DOHH2 (cell line): ENCODE measurements at regions not wholly inside any gene's neighbourhood (a gene's known extent, or its start where the extent isn't known, plus 50 kb on each side); places are given as distances from the start of the nearest gene placed in this dataset.
A peak's percentile ranks its signal among the peaks of the same experiment; 100 is the strongest.

Experiments used
- H3F3A ChIP-seq: fragments of 200-600 bp; sonication (generic), shearing (Covaris generic); 2 replicates; pipeline ENCODE4 v1.6.0; 2016; ENCODE audit warnings: antibody characterized with exemption, mild to moderate bottlenecking; ENCODE audit not compliant: control insufficient read depth, insufficient read depth
- H3K27ac ChIP-seq: fragments of 200-600 bp; sonication (generic); 2 replicates; pipeline ENCODE4 v1.5.1; 2014; ENCODE audit warnings: low read depth, mild to moderate bottlenecking, low read length, moderate library complexity
- H3K27me3 ChIP-seq: fragments of 200-600 bp; sonication (generic); 2 replicates; pipeline ENCODE4 v1.6.1; 2014; ENCODE audit warnings: mild to moderate bottlenecking, low read length, mixed read lengths; ENCODE audit not compliant: control insufficient read depth
- H3K36me3 ChIP-seq: fragments of 200-600 bp; sonication (generic); 2 replicates; pipeline ENCODE4 v1.6.1; 2014; ENCODE audit warnings: mild to moderate bottlenecking, low read length, moderate library complexity, mixed read lengths; ENCODE audit not compliant: control insufficient read depth
- H3K4me1 ChIP-seq: fragments of 200-600 bp; sonication (generic); 2 replicates; pipeline ENCODE4 v1.6.1; 2014; ENCODE audit warnings: mild to moderate bottlenecking, low read length, mixed read lengths; ENCODE audit not compliant: control insufficient read depth
- H3K4me2 ChIP-seq: fragments of 200-600 bp; sonication (generic); 2 replicates; pipeline ENCODE4 v1.6.0; 2014; ENCODE audit warnings: mild to moderate bottlenecking, low read length, moderate library complexity
- H3K4me3 ChIP-seq: fragments of 200-600 bp; sonication (generic); 2 replicates; pipeline ENCODE4 v1.5.1; 2014; ENCODE audit warnings: mild to moderate bottlenecking, low read length, mixed read lengths
- H3K79me2 ChIP-seq: fragments of 200-600 bp; sonication (generic); 2 replicates; pipeline ENCODE4 v1.6.1; 2014; ENCODE audit warnings: mild to moderate bottlenecking, low read length, mixed read lengths; ENCODE audit not compliant: control insufficient read depth
- H3K9me2 ChIP-seq: fragments of 200-600 bp; sonication (generic); replicated peaks from 2 replicates; pipeline ENCODE4 v1.6.1; 2014; ENCODE audit warnings: mild to moderate bottlenecking, low read length, mixed read lengths; ENCODE audit not compliant: control insufficient read depth
- H3K9me3 ChIP-seq: fragments of 200-600 bp; sonication (generic); 2 replicates; pipeline ENCODE4 v1.6.1; 2014; ENCODE audit warnings: antibody characterized with exemption, low read length, mixed read lengths; ENCODE audit not compliant: control insufficient read depth, insufficient read depth
- H4K20me1 ChIP-seq: fragments of 200-600 bp; sonication (generic); 2 replicates; pipeline ENCODE4 v1.6.0; 2014; ENCODE audit warnings: low read depth, mild to moderate bottlenecking, antibody characterized with exemption, low read length, moderate library complexity; ENCODE audit not compliant: control insufficient read depth, insufficient read depth
- EZH2phosphoT487 ChIP-seq: fragments of 200-600 bp; sonication (generic); IDR thresholded peaks from 2 replicates; pipeline ENCODE4 v1.6.1; 2017; ENCODE audit warnings: borderline replicate concordance, mild to moderate bottlenecking, antibody characterized with exemption, low read length, moderate library complexity, mixed read lengths
- TF ChIP-seq, protein P1 (sequence below): fragments of 200-600 bp; sonication (generic); IDR thresholded peaks from one replicate; pipeline ENCODE4 v1.5.1; 2014; ENCODE audit warnings: antibody characterized with exemption, mild to moderate bottlenecking, low read depth, low read length; ENCODE audit not compliant: poor library complexity, severe bottlenecking

DNA sequence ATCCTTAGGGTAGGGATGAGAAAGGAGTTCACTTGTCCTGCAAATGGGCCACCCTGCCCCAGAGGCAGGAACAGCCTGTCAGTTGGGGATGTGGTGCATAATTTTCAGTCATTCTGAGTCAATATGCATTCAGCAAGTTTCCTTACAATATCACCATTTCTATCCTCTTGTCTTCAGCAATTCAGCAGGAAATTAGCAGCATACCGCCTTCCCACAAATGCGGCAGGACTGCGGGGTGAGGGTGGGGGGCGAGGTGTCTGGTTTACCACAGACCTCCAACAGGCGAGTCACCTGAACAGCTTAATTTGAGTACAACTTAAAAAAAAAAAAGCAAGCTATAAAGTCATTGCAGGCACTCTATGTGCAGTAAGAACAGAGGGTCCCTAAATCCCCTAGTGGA, 126.8 kb downstream of the MAP3K7 start:
- H3K4me2 ChIP-seq, result peak overlapping the region; percentile 86
- H3K4me1 ChIP-seq, result peaks cover 56% of the 10 kb centered on the region
- no peaks in the 10 kb centered on the region for H3K9me2 ChIP-seq
- H3K4me3 ChIP-seq, result peak overlapping the region; percentile 67
- peak overlapping the region; percentile 68 for H3K27ac ChIP-seq
- H3F3A ChIP-seq, result peaks cover 10% of the 10 kb centered on the region; the same call in 1 of the 2 replicates
- no peaks in the 10 kb centered on the region for H4K20me1 ChIP-seq
- H3K27me3 ChIP-seq, result no peaks in the 10 kb centered on the region
- TF ChIP-seq, protein P1, sequence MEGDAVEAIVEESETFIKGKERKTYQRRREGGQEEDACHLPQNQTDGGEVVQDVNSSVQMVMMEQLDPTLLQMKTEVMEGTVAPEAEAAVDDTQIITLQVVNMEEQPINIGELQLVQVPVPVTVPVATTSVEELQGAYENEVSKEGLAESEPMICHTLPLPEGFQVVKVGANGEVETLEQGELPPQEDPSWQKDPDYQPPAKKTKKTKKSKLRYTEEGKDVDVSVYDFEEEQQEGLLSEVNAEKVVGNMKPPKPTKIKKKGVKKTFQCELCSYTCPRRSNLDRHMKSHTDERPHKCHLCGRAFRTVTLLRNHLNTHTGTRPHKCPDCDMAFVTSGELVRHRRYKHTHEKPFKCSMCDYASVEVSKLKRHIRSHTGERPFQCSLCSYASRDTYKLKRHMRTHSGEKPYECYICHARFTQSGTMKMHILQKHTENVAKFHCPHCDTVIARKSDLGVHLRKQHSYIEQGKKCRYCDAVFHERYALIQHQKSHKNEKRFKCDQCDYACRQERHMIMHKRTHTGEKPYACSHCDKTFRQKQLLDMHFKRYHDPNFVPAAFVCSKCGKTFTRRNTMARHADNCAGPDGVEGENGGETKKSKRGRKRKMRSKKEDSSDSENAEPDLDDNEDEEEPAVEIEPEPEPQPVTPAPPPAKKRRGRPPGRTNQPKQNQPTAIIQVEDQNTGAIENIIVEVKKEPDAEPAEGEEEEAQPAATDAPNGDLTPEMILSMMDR, result no peak
- no peak for TF ChIP-seq EZH2phosphoT487
- no peaks in the 10 kb centered on the region for H3K79me2 ChIP-seq
- no peaks in the 10 kb centered on the region for H3K36me3 ChIP-seq
- no peaks in the 10 kb centered on the region for H3K9me3 ChIP-seq

DNA sequence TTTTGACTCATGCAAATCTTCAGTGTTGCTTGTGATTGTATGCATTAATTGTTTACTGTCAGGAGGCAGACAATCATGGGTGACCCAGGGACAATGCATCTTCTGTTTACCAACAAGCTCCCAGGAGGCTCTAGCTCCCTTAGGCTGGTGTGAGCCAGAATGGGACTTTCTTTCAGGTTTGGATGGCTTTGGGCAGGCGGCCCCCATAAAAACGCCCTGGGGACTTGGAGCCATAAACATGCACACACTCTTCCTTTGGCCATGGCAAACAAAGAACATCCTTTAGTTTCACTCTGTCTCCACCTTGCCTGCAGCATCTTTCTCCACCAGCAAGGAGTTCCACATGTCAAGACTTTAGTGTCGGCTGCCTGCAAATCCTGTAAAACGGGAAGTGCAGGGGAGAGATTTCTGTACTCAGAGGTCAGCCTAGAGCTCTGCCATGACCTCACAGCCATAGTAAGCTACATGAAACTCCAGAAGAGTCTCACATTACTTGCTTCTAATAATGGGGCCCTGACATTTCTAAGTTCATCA, 127.6 kb downstream of the MAP3K7 start:
- Histone ChIP-seq H3F3A (peaks cover 10% of the 10 kb centered on the region; the same call in 1 of the 2 replicates), H3K4me1 (peaks cover 58% of the 10 kb centered on the region), H3K4me3 (peak overlapping the region; percentile 67)

DNA sequence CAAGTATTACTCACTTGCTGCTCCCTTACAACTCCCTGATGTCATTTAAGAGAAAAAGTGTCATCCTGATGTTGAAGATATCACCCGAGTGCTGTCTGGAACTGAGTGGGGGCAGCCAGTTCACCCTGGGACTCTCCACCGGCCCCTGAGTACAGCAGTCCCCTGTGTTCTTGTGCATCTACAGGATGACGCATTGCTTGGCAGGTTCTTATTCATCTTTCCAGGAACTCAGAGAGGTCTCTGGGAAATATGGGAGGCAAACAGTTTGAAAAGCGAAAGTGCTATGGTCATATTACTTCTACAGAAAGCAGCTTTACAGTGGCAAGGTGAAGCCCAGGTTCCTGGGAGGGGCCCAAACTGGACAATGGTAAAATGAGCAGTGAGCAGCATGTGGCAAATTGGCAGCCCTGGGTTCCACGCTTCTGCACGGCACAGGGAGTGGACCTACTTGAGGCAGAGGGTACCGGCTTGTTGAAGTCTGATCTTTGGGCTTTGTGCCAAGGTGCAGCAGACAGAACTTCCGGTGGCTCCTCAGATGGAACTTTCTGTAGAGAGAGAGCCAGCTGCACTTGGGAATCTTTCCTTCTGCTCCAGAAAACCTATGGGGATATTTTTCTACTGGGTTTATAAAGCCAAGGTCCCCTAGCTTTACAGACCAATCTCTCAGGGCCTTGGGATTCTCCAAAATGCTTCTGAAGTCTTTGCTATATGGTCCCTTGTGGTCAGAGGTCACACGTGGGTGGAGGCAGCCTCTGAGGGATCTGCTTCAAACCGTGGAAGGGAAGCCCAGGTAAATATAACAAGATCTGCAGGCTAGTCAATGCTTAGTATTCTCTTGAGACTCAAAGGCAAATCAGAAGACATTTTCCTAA, 128.3 kb downstream of the MAP3K7 start:
- no peaks in the 10 kb centered on the region for H4K20me1 ChIP-seq
- no peaks in the 10 kb centered on the region for H3K79me2 ChIP-seq
- no peaks in the 10 kb centered on the region for H3K9me3 ChIP-seq
- peaks cover 57% of the 10 kb centered on the region for H3K4me1 ChIP-seq
- H3F3A ChIP-seq, result peaks cover 10% of the 10 kb centered on the region; the same call in 1 of the 2 replicates
- TF ChIP-seq, protein P1, result no peak
- no peak for TF ChIP-seq EZH2phosphoT487
- no peaks in the 10 kb centered on the region for H3K27me3 ChIP-seq
- peak overlapping the region; percentile 68 for H3K27ac ChIP-seq
- no peaks in the 10 kb centered on the region for H3K36me3 ChIP-seq
- H3K4me3 ChIP-seq, result peak overlapping the region; percentile 67
- H3K9me2 ChIP-seq, result no peaks in the 10 kb centered on the region
- H3K4me2 ChIP-seq, result peak overlapping the region; percentile 86

More for the DNA sequence above, 127.6 kb downstream of the MAP3K7 start:
- Histone ChIP-seq H3K27ac (peak overlapping the region; percentile 68), H3K4me2 (peak overlapping the region; percentile 86), H4K20me1 (no peaks in the 10 kb centered on the region), H3K27me3 (no peaks in the 10 kb centered on the region), H3K9me2 (no peaks in the 10 kb centered on the region), H3K9me3 (no peaks in the 10 kb centered on the region), H3K36me3 (no peaks in the 10 kb centered on the region), H3K79me2 (no peaks in the 10 kb centered on the region)
- no peak for TF ChIP-seq EZH2phosphoT487
- TF ChIP-seq, protein P1, result no peak
